ENCODE measurements at regions not wholly inside any gene's neighbourhood (a gene's known extent, or its start where the extent isn't known, plus 50 kb on each side); places are given as distances from the start of the nearest gene placed in this dataset.

DNA sequence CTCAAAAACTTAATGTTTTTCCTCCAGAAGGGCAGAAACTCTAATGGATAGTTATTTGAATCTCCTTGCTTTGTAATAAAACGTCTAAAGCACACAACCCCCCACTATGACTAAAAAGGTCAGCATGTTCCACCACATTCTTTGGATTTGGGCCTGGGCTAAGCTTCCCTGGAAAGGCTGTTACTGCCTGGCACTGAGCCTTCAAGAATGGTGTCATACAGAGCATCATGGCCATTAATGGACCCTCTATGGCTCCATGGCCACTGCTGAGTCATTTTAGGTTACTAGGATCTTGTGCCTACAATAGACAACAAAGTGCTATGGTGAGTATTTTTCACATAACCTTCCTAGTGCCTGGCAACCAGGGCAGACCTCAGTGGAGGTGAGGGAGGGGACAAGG is 242.6 kb upstream of the FAT3 start:
- Histone ChIP-seq H3K4me3 (no peak overlapping the region), H3K36me3 (ENCODE audit: insufficient read depth in 1 of 2, low read depth in 1 of 2) (no peaks in the 10 kb centered on the region), H3K27ac (no peak overlapping the region), H3K4me1 (no peaks in the 10 kb centered on the region), H3K27me3 (ENCODE audit: insufficient read depth in 3 of 3, low read length in 2 of 3) (no peaks in the 10 kb centered on the region), H3K9me3 (no peaks in the 10 kb centered on the region)
- WGBS, 3 donors = 4 to 9% (median 6%) methylated on average over 1 of the region's 1 CpG
- ATAC-seq (peak; percentile 67 to 93 (median 90)), DNase-seq (peak; percentile 58 to 68)
- intact Hi-C loops (cut with DNase I) = no loop called here
- TF ChIP-seq, protein P1, sequence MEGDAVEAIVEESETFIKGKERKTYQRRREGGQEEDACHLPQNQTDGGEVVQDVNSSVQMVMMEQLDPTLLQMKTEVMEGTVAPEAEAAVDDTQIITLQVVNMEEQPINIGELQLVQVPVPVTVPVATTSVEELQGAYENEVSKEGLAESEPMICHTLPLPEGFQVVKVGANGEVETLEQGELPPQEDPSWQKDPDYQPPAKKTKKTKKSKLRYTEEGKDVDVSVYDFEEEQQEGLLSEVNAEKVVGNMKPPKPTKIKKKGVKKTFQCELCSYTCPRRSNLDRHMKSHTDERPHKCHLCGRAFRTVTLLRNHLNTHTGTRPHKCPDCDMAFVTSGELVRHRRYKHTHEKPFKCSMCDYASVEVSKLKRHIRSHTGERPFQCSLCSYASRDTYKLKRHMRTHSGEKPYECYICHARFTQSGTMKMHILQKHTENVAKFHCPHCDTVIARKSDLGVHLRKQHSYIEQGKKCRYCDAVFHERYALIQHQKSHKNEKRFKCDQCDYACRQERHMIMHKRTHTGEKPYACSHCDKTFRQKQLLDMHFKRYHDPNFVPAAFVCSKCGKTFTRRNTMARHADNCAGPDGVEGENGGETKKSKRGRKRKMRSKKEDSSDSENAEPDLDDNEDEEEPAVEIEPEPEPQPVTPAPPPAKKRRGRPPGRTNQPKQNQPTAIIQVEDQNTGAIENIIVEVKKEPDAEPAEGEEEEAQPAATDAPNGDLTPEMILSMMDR (IDR thresholded peaks at IDR 0.05) = no peak

DNA sequence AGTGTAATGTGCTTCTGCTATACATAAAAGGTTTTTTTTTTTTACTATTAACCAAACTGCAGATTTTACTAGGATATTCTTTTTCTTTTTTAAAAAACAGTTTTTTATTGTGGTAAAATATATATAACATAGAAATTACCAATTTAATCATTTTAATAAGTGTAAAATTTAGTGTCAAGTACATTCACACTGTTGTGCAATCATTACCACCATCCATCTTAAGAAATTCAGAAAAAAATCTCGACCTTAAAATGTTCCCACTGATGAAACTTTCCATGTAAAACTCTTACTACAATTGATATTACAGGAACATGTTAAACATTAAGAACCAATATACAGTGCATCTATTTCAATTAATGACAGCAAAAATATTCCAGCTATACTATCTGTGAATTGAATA is 244.8 kb upstream of the FAT3 start:
- H3K4me1 ChIP-seq = no peaks in the 10 kb centered on the region
- intact Hi-C loops (cut with DNase I) = no loop called here
- WGBS, 3 donors = 67 to 94% (median 90%) methylated on average over 1 of the region's 1 CpG
- TF ChIP-seq, protein P1 (IDR thresholded peaks at IDR 0.05) = no peak
- H3K27ac ChIP-seq = no peak overlapping the region
- no peaks in the 10 kb centered on the region for H3K9me3 ChIP-seq
- DNase-seq (no peak), ATAC-seq (no peak)
- H3K27me3 ChIP-seq (ENCODE audit: insufficient read depth in 3 of 3, low read length in 2 of 3) = no peaks in the 10 kb centered on the region
- no peak overlapping the region for H3K4me3 ChIP-seq
- no peaks in the 10 kb centered on the region for H3K36me3 ChIP-seq (ENCODE audit: insufficient read depth in 1 of 2, low read depth in 1 of 2)

DNA sequence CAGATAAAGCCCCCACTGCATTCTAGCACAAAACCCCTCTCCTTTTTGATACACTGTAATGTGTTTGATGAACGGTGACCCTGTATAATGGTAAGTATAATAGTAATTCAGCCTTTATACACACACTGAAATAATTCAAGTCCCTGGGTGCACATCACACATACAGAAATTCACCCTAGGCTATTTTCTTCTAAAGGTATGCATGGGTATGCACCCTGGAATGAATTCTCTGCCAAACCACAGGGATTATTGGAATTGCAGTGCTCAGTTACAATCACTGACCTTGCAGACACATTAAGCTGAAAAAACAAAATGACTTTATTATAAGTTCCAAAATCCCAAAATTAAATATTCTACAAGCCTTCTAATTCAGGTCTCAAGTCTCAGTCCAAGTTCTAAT is 245.9 kb upstream of the FAT3 start:
- intact Hi-C loops (cut with DNase I) = no loop called here
- no peak for DNase-seq
- Histone ChIP-seq H3K9me3 (no peaks in the 10 kb centered on the region), H3K36me3 (ENCODE audit: insufficient read depth in 1 of 2, low read depth in 1 of 2) (no peaks in the 10 kb centered on the region), H3K27me3 (ENCODE audit: insufficient read depth in 3 of 3, low read length in 2 of 3) (no peaks in the 10 kb centered on the region), H3K4me3 (no peak overlapping the region), H3K4me1 (no peaks in the 10 kb centered on the region), H3K27ac (no peak overlapping the region)
- 63 to 71% (median 65%) methylated on average over 1 of the region's 1 CpG for WGBS, 3 donors
- no peak for ATAC-seq
- TF ChIP-seq, protein P1 (IDR thresholded peaks at IDR 0.05) = no peak

DNA sequence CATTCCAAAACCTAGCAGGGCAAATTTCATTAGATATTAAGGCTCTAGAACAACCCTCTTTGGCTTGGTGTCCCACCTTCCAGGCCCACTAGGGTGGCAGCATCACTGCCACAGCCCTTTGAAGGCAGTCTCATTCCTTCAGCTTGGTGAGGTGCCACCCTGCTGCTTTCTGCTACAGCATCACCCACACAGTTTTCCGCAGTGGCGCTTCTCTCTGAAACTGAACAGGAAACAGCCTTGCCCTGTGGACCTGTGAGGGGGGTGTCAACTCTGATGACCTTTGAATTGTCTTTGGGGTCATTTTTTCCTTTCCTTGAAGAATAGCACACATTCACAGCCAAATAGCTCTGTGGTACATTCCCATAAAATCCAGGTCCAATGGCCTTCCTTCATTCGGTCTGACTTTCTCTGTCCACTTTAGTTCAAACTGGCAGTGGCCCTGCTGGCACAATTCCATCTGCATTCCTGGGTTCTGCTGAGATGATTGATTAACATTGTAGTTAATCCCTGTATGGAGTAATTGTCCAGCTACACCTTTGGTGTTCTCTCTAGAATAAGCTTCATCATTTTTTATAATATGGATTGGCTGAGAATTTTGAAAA is 251.9 kb upstream of the FAT3 start:
- Histone ChIP-seq H3K9me3 (no peaks in the 10 kb centered on the region), H3K27me3 (ENCODE audit: insufficient read depth in 3 of 3, low read length in 2 of 3) (no peaks in the 10 kb centered on the region), H3K4me1 (no peaks in the 10 kb centered on the region), H3K36me3 (ENCODE audit: insufficient read depth in 1 of 2, low read depth in 1 of 2) (no peaks in the 10 kb centered on the region), H3K4me3 (no peak overlapping the region), H3K27ac (no peak overlapping the region)
- TF ChIP-seq, protein P1 (IDR thresholded peaks at IDR 0.05) = no peak
- intact Hi-C loops (cut with DNase I) = no loop called here
- no peak for DNase-seq
- 63 to 69% (median 66%) methylated on average over 3 of the region's 3 CpGs for WGBS, 3 donors
- no peak for ATAC-seq

DNA sequence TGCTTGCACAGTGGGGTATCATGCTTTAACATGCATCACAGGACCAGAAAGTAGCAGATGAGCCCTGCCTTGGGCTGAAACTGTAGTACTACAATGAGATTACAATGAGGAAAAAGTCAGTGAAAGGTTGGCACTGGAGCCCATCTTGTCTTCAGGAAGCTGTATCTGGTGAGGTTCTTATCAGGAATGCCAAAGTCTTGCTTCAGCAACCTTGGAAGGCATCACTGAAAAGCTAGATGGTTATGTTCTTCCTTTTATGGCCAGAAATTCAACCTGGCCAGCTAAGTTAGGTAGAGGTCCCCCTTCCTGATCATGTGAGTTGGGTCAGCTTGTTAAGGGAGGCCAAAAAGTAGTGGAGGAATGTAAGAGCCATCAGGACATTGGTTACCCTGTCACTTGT is 254.0 kb upstream of the FAT3 start:
- no peaks in the 10 kb centered on the region for H3K27me3 ChIP-seq (ENCODE audit: insufficient read depth in 3 of 3, low read length in 2 of 3)
- H3K4me3 ChIP-seq = no peak overlapping the region
- no peaks in the 10 kb centered on the region for H3K4me1 ChIP-seq
- ATAC-seq (no peak), DNase-seq (no peak)
- no peaks in the 10 kb centered on the region for H3K9me3 ChIP-seq
- TF ChIP-seq, protein P1 (IDR thresholded peaks at IDR 0.05) = no peak
- no peaks in the 10 kb centered on the region for H3K36me3 ChIP-seq (ENCODE audit: insufficient read depth in 1 of 2, low read depth in 1 of 2)
- intact Hi-C loops (cut with DNase I) = no loop called here
- no peak overlapping the region for H3K27ac ChIP-seq

All from psoas muscle (tissue), 7 donors.